Common myeloid progenitor, CD34-positive (primary cell): ENCODE measurements at regions not wholly inside any gene's neighbourhood (a gene's known extent, or its start where the extent isn't known, plus 50 kb on each side); places are given as distances from the start of the nearest gene placed in this dataset.
A peak's percentile ranks its signal among the peaks of the same experiment; 100 is the strongest.

Experiments
- CTCF ChIA-PET: fragments of 350-600 bp; sonication (Branson Sonifier 250); formaldehyde crosslinking; loops from one replicate; lab custom pipeline; 2021; ENCODE audit warnings: antibody characterized with exemption; lab: Charles Lee
- POLR2A ChIA-PET: fragments of 350-600 bp; sonication (Branson Sonifier 250); formaldehyde crosslinking; loops from one replicate; lab custom pipeline; 2021; ENCODE audit warnings: antibody characterized with exemption; lab: Charles Lee
- DNase-seq, 3 donors: peaks; one replicate each; pipeline versions ENCODE4 v3.0.0 to v3.0.0-alpha.2; 2013
- H3K27ac ChIP-seq, 2 experiments: 1 replicate in 1 of 2; 2 replicates in 1 of 2; pipeline ENCODE4 v1.7.0; 2013; ENCODE audit warnings: inconsistent platforms in 2 of 2, low read length in 2 of 2, mild to moderate bottlenecking in 2 of 2, low read depth in 1 of 2, moderate library complexity in 1 of 2; ENCODE audit not compliant: severe bottlenecking in 2 of 2, insufficient read depth in 1 of 2, poor library complexity in 1 of 2
- H3K27me3 ChIP-seq, 5 experiments: replicated peaks in 2 of 5; 1 replicate in 3 of 5; 2 replicates in 2 of 5; pipeline versions ENCODE4 v1.6.1 to v1.7.0; 2013; ENCODE audit warnings: low read length in 4 of 5, mild to moderate bottlenecking in 2 of 5, moderate library complexity in 2 of 5, inconsistent platforms in 1 of 5; ENCODE audit not compliant: insufficient read depth in 5 of 5, control insufficient read depth in 4 of 5
- H3K36me3 ChIP-seq, 4 experiments: 1 replicate in 2 of 4; 2 replicates in 2 of 4; pipeline versions ENCODE4 v1.6.1 to v1.7.0; 2013; ENCODE audit warnings: low read length in 3 of 4, control low read depth in 1 of 4, mild to moderate bottlenecking in 1 of 4; ENCODE audit not compliant: control insufficient read depth in 4 of 4, insufficient read depth in 4 of 4
- H3K4me1 ChIP-seq, 4 experiments: 1 replicate in 3 of 4; 2 replicates in 1 of 4; pipeline versions ENCODE4 v1.6.1 to v1.7.1; 2013; ENCODE audit warnings: low read length in 3 of 4, mild to moderate bottlenecking in 3 of 4, control low read depth in 1 of 4, inconsistent platforms in 1 of 4, moderate library complexity in 1 of 4; ENCODE audit not compliant: control insufficient read depth in 4 of 4, insufficient read depth in 4 of 4; ENCODE audit errors: control extremely low read depth in 1 of 4
- H3K4me3 ChIP-seq, 7 experiments: 1 replicate in 4 of 7; 2 replicates in 3 of 7; pipeline versions ENCODE4 v1.5.1 to v1.7.0; 2013; ENCODE audit warnings: mild to moderate bottlenecking in 7 of 7, low read length in 6 of 7, moderate library complexity in 6 of 7, inconsistent platforms in 2 of 7, low read depth in 2 of 7, control low read depth in 1 of 7; ENCODE audit not compliant: insufficient read depth in 4 of 7, control insufficient read depth in 1 of 7; ENCODE audit errors: extremely low read depth in 1 of 7
- H3K9me3 ChIP-seq, 5 experiments: 1 replicate in 4 of 5; 2 replicates in 1 of 5; pipeline versions ENCODE4 v1.6.1 to v1.7.1; 2013; ENCODE audit warnings: low read length in 4 of 5, mild to moderate bottlenecking in 2 of 5, inconsistent platforms in 1 of 5, low read depth in 1 of 5, moderate library complexity in 1 of 5; ENCODE audit not compliant: control insufficient read depth in 4 of 5, insufficient read depth in 2 of 5; ENCODE audit errors: control extremely low read depth in 1 of 5
- WGBS: methylation state at CpG from one replicate; pipeline ENCODE4 v1.1.5; 2013; ENCODE audit not compliant: insufficient coverage; 5-methylcytosine and 5-hydroxymethylcytosine counted together

- no peaks in the 10 kb centered on the region for H3K9me3 ChIP-seq
- H3K27ac ChIP-seq: no peak overlapping the region
- peaks cover 0 to 2% (median 0%) of the 10 kb centered on the region in 4 experiments for H3K4me1 ChIP-seq
- H3K27me3 ChIP-seq: no peaks in the 10 kb centered on the region
- POLR2A ChIA-PET: no interaction called here
- WGBS: 75% methylated on average over 3 of the region's 3 CpGs
- no peaks in the 10 kb centered on the region for H3K36me3 ChIP-seq
- CTCF ChIA-PET: no interaction called here
- H3K4me3 ChIP-seq: no peak overlapping the region
- DNase-seq: peak in 2 of 3 donors; percentile 2 to 3
These were observed 85.5 kb upstream of the CACNA1E start for GRCh38 chr1:181397845-181398244.

DNA sequence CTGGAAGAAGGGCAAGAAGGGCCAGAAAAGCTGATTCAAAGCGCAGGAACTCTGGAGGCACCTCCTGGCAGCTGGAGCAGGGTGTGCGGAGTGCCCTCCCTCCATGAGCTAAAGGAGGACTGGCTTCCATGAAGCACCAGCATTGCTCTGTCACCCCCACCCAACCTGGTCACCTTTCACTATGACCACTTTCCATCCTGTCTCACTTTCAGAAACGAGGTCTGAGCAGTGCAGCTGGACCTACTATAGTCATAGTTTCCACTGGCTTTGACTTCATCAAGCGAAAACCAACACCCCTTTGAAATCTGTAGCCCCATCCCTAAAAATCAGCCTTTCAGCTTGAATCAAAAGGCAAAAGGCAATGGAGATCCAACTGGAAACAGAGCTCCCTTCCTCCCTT, 84.8 kb upstream of the CACNA1E start:
- no peak overlapping the region for H3K27ac ChIP-seq
- no peak for DNase-seq
- H3K4me1 ChIP-seq: peaks cover 0 to 2% (median 0%) of the 10 kb centered on the region in 4 experiments
- no peaks in the 10 kb centered on the region for H3K27me3 ChIP-seq
- ChIA-PET CTCF (interaction anchor here (0.7 kb wide), 1 partner anchor 26 kb away, joined by 3 read pairs; no protein-coding TSS in a partner anchor), POLR2A (no interaction called here)
- no peak overlapping the region for H3K4me3 ChIP-seq
- H3K36me3 ChIP-seq: no peaks in the 10 kb centered on the region
- 93% methylated on average over 4 of the region's 4 CpGs for WGBS
- H3K9me3 ChIP-seq: no peaks in the 10 kb centered on the region

DNA sequence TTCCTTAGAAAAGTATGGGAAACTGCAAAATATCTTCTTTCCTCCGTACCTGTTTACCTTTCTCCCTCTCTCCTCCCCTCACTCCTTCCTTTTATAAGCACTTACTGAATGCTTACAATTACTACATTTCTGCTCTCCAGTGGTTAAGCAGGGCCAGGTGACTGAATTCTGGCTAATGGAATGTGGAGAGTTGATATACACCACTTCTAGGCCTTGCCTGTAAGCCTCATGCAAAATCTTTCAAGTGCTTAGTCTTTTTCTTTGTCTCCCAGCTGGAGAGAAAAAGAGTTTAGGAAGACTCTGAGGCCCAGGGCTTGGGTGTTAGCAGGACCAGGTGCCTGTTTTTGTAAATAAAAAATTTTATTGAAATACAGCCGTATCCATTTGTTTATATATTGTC, 77.7 kb upstream of the CACNA1E start:
- ChIA-PET POLR2A (no interaction called here), CTCF (interaction anchor here (1.8 kb wide), 1 partner anchor 19 kb away, joined by 4 read pairs; no protein-coding TSS in a partner anchor)
- WGBS: 71% methylated on average over 1 of the region's 2 CpGs
- no peak for DNase-seq
- H3K4me1 ChIP-seq: no peaks in the 10 kb centered on the region
- H3K9me3 ChIP-seq: no peaks in the 10 kb centered on the region
- no peak overlapping the region for H3K4me3 ChIP-seq
- no peak overlapping the region for H3K27ac ChIP-seq
- H3K36me3 ChIP-seq: no peaks in the 10 kb centered on the region
- peaks cover 0 to 4% (median 0%) of the 10 kb centered on the region in 5 experiments for H3K27me3 ChIP-seq

- H3K27me3 ChIP-seq: peaks cover 0 to 4% (median 0%) of the 10 kb centered on the region in 5 experiments
- POLR2A ChIA-PET: no interaction called here
- no peak overlapping the region for H3K4me3 ChIP-seq
- H3K27ac ChIP-seq: no peak overlapping the region
- no peak for DNase-seq
- H3K4me1 ChIP-seq: no peaks in the 10 kb centered on the region
- CTCF ChIA-PET: interaction anchor here (1.8 kb wide), 1 partner anchor 18 kb away, joined by 4 read pairs; no protein-coding TSS in a partner anchor
- H3K9me3 ChIP-seq: no peaks in the 10 kb centered on the region
- no peaks in the 10 kb centered on the region for H3K36me3 ChIP-seq
- WGBS: 100% methylated on average over 2 of the region's 2 CpGs
These were observed 76.3 kb upstream of the CACNA1E start for GRCh38 chr1:181406989-181407388.

DNA sequence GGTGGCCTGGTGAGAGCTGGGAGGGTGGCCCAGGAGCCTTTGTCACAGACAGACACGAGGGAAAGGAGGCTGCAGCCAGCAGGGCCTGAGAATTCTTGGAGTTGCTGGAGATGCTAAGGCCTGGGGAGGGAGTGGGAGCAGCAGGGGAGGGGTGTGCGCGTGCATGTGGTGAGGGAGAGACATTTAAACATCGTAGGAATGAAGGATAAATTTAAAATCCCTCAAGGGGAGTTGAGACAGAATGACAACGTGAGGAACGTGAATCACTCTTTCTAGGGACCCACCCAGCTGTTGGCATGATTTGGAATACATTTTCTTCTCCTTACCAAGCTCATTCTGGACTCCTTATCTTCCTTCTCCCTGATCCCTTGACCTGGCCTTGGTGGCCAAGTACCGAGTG, 73.3 kb upstream of the CACNA1E start:
- POLR2A ChIA-PET: no interaction called here
- Histone ChIP-seq H3K36me3 (no peaks in the 10 kb centered on the region), H3K4me1 (no peaks in the 10 kb centered on the region), H3K27ac (no peak overlapping the region), H3K27me3 (peaks cover 0 to 4% (median 0%) of the 10 kb centered on the region in 5 experiments), H3K9me3 (no peaks in the 10 kb centered on the region), H3K4me3 (no peak overlapping the region)
- DNase-seq: no peak
- 95% methylated on average over 3 of the region's 7 CpGs for WGBS
- CTCF ChIA-PET: no interaction called here

DNA sequence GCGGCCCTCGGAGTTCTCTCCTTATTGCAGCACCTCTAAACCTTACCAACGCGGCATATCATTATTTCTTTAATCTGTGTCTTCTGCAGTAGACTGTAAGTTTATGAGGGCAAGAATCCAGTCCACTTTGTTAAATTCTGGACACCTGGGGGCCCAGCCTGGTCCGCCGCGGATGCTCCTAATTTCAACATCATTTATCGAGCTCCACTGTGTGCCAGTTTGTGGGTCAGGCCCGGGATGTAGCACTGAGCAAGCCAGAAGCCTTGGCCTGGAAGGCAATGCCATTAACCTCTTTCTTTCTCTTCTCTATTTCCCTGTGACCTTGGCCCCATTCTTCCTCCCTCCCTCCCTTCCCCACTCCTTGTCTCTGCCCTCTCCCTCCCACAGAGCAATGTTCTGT, 70.6 kb upstream of the CACNA1E start:
- POLR2A ChIA-PET: no interaction called here
- 96% methylated on average over 9 of the region's 9 CpGs for WGBS
- Histone ChIP-seq H3K36me3 (no peaks in the 10 kb centered on the region), H3K27ac (no peak overlapping the region), H3K4me1 (no peaks in the 10 kb centered on the region), H3K27me3 (peaks cover 0 to 14% (median 0%) of the 10 kb centered on the region in 5 experiments), H3K4me3 (no peak overlapping the region), H3K9me3 (peaks cover 0 to 2% (median 0%) of the 10 kb centered on the region in 5 experiments)
- CTCF ChIA-PET: no interaction called here
- no peak for DNase-seq

GRCh38 chr1:181413195-181413815, 70.0 kb upstream of the CACNA1E start:
- Histone ChIP-seq H3K27ac (no peak overlapping the region), H3K4me3 (no peak overlapping the region), H3K4me1 (no peaks in the 10 kb centered on the region), H3K36me3 (no peaks in the 10 kb centered on the region), H3K9me3 (peaks cover 0 to 2% (median 0%) of the 10 kb centered on the region in 5 experiments), H3K27me3 (peaks cover 0 to 14% (median 0%) of the 10 kb centered on the region in 5 experiments)
- WGBS: 97% methylated on average over 53 of the region's 56 CpGs
- ChIA-PET POLR2A (no interaction called here), CTCF (no interaction called here)
- DNase-seq: no peak
